Keratinocyte (primary cell): ENCODE measurements at regions not wholly inside any gene's neighbourhood (a gene's known extent, or its start where the extent isn't known, plus 50 kb on each side); places are given as distances from the start of the nearest gene placed in this dataset.

Experiments
- DNase-seq: peaks from one replicate; pipeline ENCODE4 v3.0.0-alpha.2; 2011; ENCODE audit warnings: low read depth, missing footprints, low spot score
- FAIRE-seq: peaks from 2 replicates; lab custom pipeline; 2011; peaks lifted over from hg19 to GRCh38; lab: Jason Lieb, UNC
- H2AFZ ChIP-seq: 2 replicates; pipeline ENCODE4 v1.6.0; 2012; ENCODE audit warnings: low read length, control low read depth, inconsistent platforms; ENCODE audit not compliant: control insufficient read depth
- H3K27ac ChIP-seq: 2 replicates; pipeline ENCODE4 v1.5.1; 2011; ENCODE audit warnings: low read length; ENCODE audit not compliant: control insufficient read depth, insufficient read depth
- H3K27me3 ChIP-seq: 3 replicates; pipeline ENCODE4 v1.6.0; 2011; ENCODE audit warnings: low read length; ENCODE audit not compliant: control insufficient read depth, insufficient read depth; ENCODE audit errors: extremely low read depth
- H3K36me3 ChIP-seq, 2 experiments: 2 replicates in 1 of 2; 3 replicates in 1 of 2; pipeline ENCODE4 v1.5.1; 2011; ENCODE audit warnings: low read length in 2 of 2, mild to moderate bottlenecking in 1 of 2; ENCODE audit not compliant: control insufficient read depth in 2 of 2, insufficient read depth in 2 of 2; ENCODE audit errors: extremely low read depth in 1 of 2
- H3K4me1 ChIP-seq: 3 replicates; pipeline ENCODE4 v1.5.1; 2011; ENCODE audit warnings: low read length; ENCODE audit not compliant: control insufficient read depth, insufficient read depth; ENCODE audit errors: extremely low read depth
- H3K4me2 ChIP-seq: 3 replicates; pipeline ENCODE4 v1.6.0; 2011; ENCODE audit warnings: low read depth, low read length; ENCODE audit not compliant: control insufficient read depth, insufficient read depth; ENCODE audit errors: extremely low read depth
- H3K4me3 ChIP-seq, 3 experiments: fragments of 200-600 bp in 1 of 3; sonication (generic) in 1 of 3; 2 replicates in 2 of 3; 3 replicates in 1 of 3; pipeline ENCODE4 v1.5.1; 2011 to 2016; ENCODE audit warnings: low read length in 3 of 3, mild to moderate bottlenecking in 3 of 3, control low read depth in 2 of 3, inconsistent platforms in 1 of 3, low read depth in 1 of 3, mixed read lengths in 1 of 3, mixed run types in 1 of 3, moderate library complexity in 1 of 3; ENCODE audit not compliant: control insufficient read depth in 2 of 3, insufficient read depth in 2 of 3; ENCODE audit errors: extremely low read depth in 1 of 3
- H3K79me2 ChIP-seq: 2 replicates; pipeline ENCODE4 v1.6.0; 2012; ENCODE audit warnings: low read length; ENCODE audit not compliant: control insufficient read depth, insufficient read depth
- H3K9ac ChIP-seq: 3 replicates; pipeline ENCODE4 v1.6.0; 2011; ENCODE audit warnings: low read length; ENCODE audit not compliant: control insufficient read depth, insufficient read depth; ENCODE audit errors: extremely low read depth
- H3K9me1 ChIP-seq: 3 replicates; pipeline ENCODE4 v1.6.0; 2011; ENCODE audit warnings: low read length; ENCODE audit not compliant: control insufficient read depth, insufficient read depth; ENCODE audit errors: extremely low read depth
- H3K9me3 ChIP-seq: 2 replicates; pipeline ENCODE4 v1.5.1; 2012; ENCODE audit warnings: low read depth, low read length; ENCODE audit not compliant: control insufficient read depth
- H4K20me1 ChIP-seq: 3 replicates; pipeline ENCODE4 v1.6.0; 2011; ENCODE audit warnings: low read length; ENCODE audit not compliant: control insufficient read depth, insufficient read depth; ENCODE audit errors: extremely low read depth
- EZH2 ChIP-seq: IDR thresholded peaks from one replicate; pipeline ENCODE4 v1.6.1; 2012; ENCODE audit warnings: inconsistent platforms, mild to moderate bottlenecking, low read length, moderate library complexity
- dilution Hi-C: fragments of 300-500 bp; cut with MboI; formaldehyde crosslinking; loops from one replicate; pipeline ENCODE4 v1.7.0; 2020; ENCODE audit warnings: low sequenced_read_pairs; ENCODE audit not compliant: extremely low pct_ligation_motif_present
- TF ChIP-seq, protein P1 (sequence below), 3 experiments: IDR thresholded peaks in 1 of 3; conservative IDR thresholded peaks in 1 of 3; optimal IDR thresholded peaks in 1 of 3; 2 replicates in 2 of 3; 3 replicates in 1 of 3; pipeline versions ENCODE3 to v1.5.1; 2011; ENCODE audit warnings: low read length in 3 of 3, mild to moderate bottlenecking in 3 of 3, moderate library complexity in 2 of 3, control low read depth in 1 of 3, inconsistent platforms in 1 of 3; ENCODE audit not compliant: insufficient read depth in 2 of 3; ENCODE audit errors: extremely low read depth in 1 of 3

DNA sequence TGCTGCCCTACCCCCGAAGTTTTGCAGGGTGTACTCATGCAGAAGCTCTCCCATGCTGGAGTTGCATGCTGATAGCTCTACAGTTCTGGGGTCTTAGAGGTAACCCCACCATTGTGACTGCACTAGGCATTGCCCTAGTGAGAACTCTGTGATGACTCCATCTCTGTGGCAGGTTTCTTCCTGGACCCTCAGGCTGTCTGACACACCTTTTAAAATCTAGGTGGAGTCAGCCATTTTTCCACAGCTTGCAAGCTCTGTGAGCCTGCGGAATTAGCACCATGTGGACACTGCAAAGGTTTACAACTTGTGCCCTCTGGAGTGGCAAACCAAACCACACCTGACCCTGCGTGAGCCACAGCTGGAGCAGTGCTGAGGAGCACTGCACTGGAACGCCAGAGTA, 636.2 kb upstream of the SPRY2 start:
- Histone ChIP-seq H4K20me1 (no peaks in the 10 kb centered on the region), H3K9me1 (no peaks in the 10 kb centered on the region), H3K79me2 (no peaks in the 10 kb centered on the region), H3K27ac (no peak overlapping the region), H3K4me2 (no peak overlapping the region), H3K9ac (no peak overlapping the region), H3K36me3 (no peaks in the 10 kb centered on the region), H3K27me3 (no peaks in the 10 kb centered on the region), H3K4me1 (no peaks in the 10 kb centered on the region), H3K4me3 (no peak overlapping the region), H3K9me3 (no peaks in the 10 kb centered on the region), H2AFZ (no peak overlapping the region)
- dilution Hi-C loops, result no loop called here
- DNase-seq (no peak), FAIRE-seq (no peak)
- TF ChIP-seq EZH2, result no peak
- TF ChIP-seq, protein P1, sequence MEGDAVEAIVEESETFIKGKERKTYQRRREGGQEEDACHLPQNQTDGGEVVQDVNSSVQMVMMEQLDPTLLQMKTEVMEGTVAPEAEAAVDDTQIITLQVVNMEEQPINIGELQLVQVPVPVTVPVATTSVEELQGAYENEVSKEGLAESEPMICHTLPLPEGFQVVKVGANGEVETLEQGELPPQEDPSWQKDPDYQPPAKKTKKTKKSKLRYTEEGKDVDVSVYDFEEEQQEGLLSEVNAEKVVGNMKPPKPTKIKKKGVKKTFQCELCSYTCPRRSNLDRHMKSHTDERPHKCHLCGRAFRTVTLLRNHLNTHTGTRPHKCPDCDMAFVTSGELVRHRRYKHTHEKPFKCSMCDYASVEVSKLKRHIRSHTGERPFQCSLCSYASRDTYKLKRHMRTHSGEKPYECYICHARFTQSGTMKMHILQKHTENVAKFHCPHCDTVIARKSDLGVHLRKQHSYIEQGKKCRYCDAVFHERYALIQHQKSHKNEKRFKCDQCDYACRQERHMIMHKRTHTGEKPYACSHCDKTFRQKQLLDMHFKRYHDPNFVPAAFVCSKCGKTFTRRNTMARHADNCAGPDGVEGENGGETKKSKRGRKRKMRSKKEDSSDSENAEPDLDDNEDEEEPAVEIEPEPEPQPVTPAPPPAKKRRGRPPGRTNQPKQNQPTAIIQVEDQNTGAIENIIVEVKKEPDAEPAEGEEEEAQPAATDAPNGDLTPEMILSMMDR (optimal IDR thresholded peaks at IDR 0.05 in 1 of 3, IDR thresholded peaks at IDR 0.05 in 1 of 3, conservative IDR thresholded peaks at IDR 0.05 in 1 of 3; ENCODE audit: extremely low read depth in 1 of 3, insufficient read depth in 2 of 3, low read length in 3 of 3), result no peak

DNA sequence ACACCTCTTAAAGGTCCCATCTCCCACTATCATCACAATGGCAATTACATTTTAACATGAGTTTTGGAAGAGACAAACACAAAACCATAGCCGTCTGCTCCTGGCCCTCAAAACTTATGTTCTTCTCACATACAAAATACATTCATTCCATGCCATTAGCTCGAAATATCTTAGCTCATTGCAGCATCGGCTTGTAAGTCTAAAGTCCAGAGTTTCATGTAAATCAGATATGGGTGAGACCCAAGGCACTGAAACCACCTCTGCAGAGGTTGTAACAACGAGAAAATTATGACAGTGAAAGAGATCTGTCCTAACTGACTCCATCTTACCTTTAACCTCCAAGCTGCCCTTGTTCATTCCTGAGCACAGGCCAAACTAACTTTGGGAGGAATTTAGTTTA, 635.0 kb upstream of the SPRY2 start:
- H2AFZ ChIP-seq, result no peak overlapping the region
- dilution Hi-C loops, result no loop called here
- TF ChIP-seq, protein P1 (optimal IDR thresholded peaks at IDR 0.05 in 1 of 3, IDR thresholded peaks at IDR 0.05 in 1 of 3, conservative IDR thresholded peaks at IDR 0.05 in 1 of 3; ENCODE audit: extremely low read depth in 1 of 3, insufficient read depth in 2 of 3, low read length in 3 of 3), result no peak
- TF ChIP-seq EZH2, result no peak
- H3K27ac ChIP-seq, result no peak overlapping the region
- FAIRE-seq (no peak), DNase-seq (no peak)
- no peaks in the 10 kb centered on the region for H3K36me3 ChIP-seq
- H3K9ac ChIP-seq, result no peak overlapping the region
- H3K4me1 ChIP-seq, result no peaks in the 10 kb centered on the region
- H3K9me3 ChIP-seq, result no peaks in the 10 kb centered on the region
- no peaks in the 10 kb centered on the region for H3K79me2 ChIP-seq
- no peak overlapping the region for H3K4me2 ChIP-seq
- no peaks in the 10 kb centered on the region for H3K27me3 ChIP-seq
- no peaks in the 10 kb centered on the region for H4K20me1 ChIP-seq
- H3K4me3 ChIP-seq, result no peak overlapping the region
- H3K9me1 ChIP-seq, result no peaks in the 10 kb centered on the region
